DND-41 (cell line): ENCODE measurements at regions not wholly inside any gene's neighbourhood (a gene's known extent, or its start where the extent isn't known, plus 50 kb on each side); places are given as distances from the start of the nearest gene placed in this dataset.

Experiments
- ATAC-seq: fragments of 200-7000 bp; cut with Tn5 transposase; 3 replicates; pipeline ENCODE4 v1.9.1; 2021; ENCODE audit warnings: low read depth; ENCODE audit not compliant: insufficient read depth
- DNase-seq: peaks from one replicate; pipeline ENCODE4 v3.0.0-alpha.2; 2020
- H2AFZ ChIP-seq: 2 replicates; pipeline ENCODE4 v1.6.0; 2012; ENCODE audit warnings: low read depth, low read length
- H3K27ac ChIP-seq: 2 replicates; pipeline ENCODE4 v1.5.1; 2012; ENCODE audit warnings: low read length, inconsistent platforms
- H3K27me3 ChIP-seq: fragments of 200-600 bp; sonication (generic); 2 replicates; pipeline ENCODE4 v1.6.0; 2012; ENCODE audit warnings: low read length, mild to moderate bottlenecking, inconsistent platforms; ENCODE audit not compliant: insufficient read depth, poor library complexity
- H3K36me3 ChIP-seq: 2 replicates; pipeline ENCODE4 v1.5.1; 2012; ENCODE audit warnings: low read length, inconsistent platforms; ENCODE audit not compliant: insufficient read depth
- H3K4me1 ChIP-seq: 2 replicates; pipeline ENCODE4 v1.5.1; 2012; ENCODE audit warnings: mild to moderate bottlenecking, low read length; ENCODE audit not compliant: insufficient read depth
- H3K4me2 ChIP-seq: 2 replicates; pipeline ENCODE4 v1.6.0; 2012; ENCODE audit warnings: mild to moderate bottlenecking, moderate library complexity, low read length, inconsistent platforms; ENCODE audit not compliant: insufficient read depth
- H3K4me3 ChIP-seq, 2 experiments: fragments of 200-600 bp in 1 of 2; shearing (Covaris generic) in 1 of 2; 2 replicates each; pipeline ENCODE4 v1.5.1; 2012 to 2016; ENCODE audit warnings: inconsistent platforms in 2 of 2, low read length in 2 of 2, mild to moderate bottlenecking in 2 of 2, low read depth in 1 of 2, moderate library complexity in 1 of 2
- H3K79me2 ChIP-seq: 2 replicates; pipeline ENCODE4 v1.6.0; 2012; ENCODE audit warnings: low read length, inconsistent platforms; ENCODE audit not compliant: insufficient read depth
- H3K9ac ChIP-seq: 2 replicates; pipeline ENCODE4 v1.6.0; 2012; ENCODE audit warnings: low read depth, mild to moderate bottlenecking, inconsistent platforms, low read length, moderate library complexity
- H3K9me3 ChIP-seq: 2 replicates; pipeline ENCODE4 v1.5.1; 2012; ENCODE audit warnings: low read length, moderate library complexity, mild to moderate bottlenecking, inconsistent platforms; ENCODE audit not compliant: insufficient read depth, severe bottlenecking
- H4K20me1 ChIP-seq: 2 replicates; pipeline ENCODE4 v1.6.0; 2012; ENCODE audit warnings: low read length; ENCODE audit not compliant: insufficient read depth
- CTCF ChIP-seq: IDR thresholded peaks from 2 replicates; pipeline ENCODE4 v1.5.1; 2012; ENCODE audit warnings: borderline replicate concordance, low read length, moderate library complexity, mild to moderate bottlenecking; ENCODE audit not compliant: poor library complexity, severe bottlenecking; ENCODE audit errors: extremely low read depth
- EZH2 ChIP-seq: IDR thresholded peaks from 3 replicates; pipeline ENCODE4 v1.6.1; 2012; ENCODE audit warnings: borderline replicate concordance, low read depth, mild to moderate bottlenecking, moderate library complexity, low read length, inconsistent platforms; ENCODE audit not compliant: severe bottlenecking

GRCh38 chr6:137625100-137625661, 131.0 kb upstream of the OLIG3 start:
- Histone ChIP-seq H3K36me3 (no peaks in the 10 kb centered on the region), H3K27me3 (no peaks in the 10 kb centered on the region), H3K4me2 (no peak overlapping the region), H3K9ac (no peak overlapping the region), H3K4me1 (no peaks in the 10 kb centered on the region), H3K27ac (no peak overlapping the region), H4K20me1 (no peaks in the 10 kb centered on the region), H3K9me3 (no peaks in the 10 kb centered on the region), H3K4me3 (no peak overlapping the region), H2AFZ (no peak overlapping the region), H3K79me2 (no peaks in the 10 kb centered on the region)
- ATAC-seq (no peak), DNase-seq (no peak)
- TF ChIP-seq EZH2: no peak
- no peak for TF ChIP-seq CTCF

GRCh38 chr6:137625808-137626207, 131.6 kb upstream of the OLIG3 start:
- no peak overlapping the region for H3K9ac ChIP-seq

GRCh38 chr6:137630666-137631065, 136.5 kb upstream of the OLIG3 start:
- no peaks in the 10 kb centered on the region for H3K4me1 ChIP-seq
- H3K9ac ChIP-seq: no peak overlapping the region
- no peaks in the 10 kb centered on the region for H3K9me3 ChIP-seq
- no peaks in the 10 kb centered on the region for H3K36me3 ChIP-seq
- H3K27ac ChIP-seq: no peak overlapping the region; the same call in 1 of the 2 replicates
- no peaks in the 10 kb centered on the region for H3K27me3 ChIP-seq
- no peaks in the 10 kb centered on the region for H4K20me1 ChIP-seq
- DNase-seq (no peak), ATAC-seq (0 out of 3 replicates have a peak, but pooled peaks have one; percentile 17)
- H3K4me3 ChIP-seq: no peak overlapping the region
- no peak overlapping the region for H3K4me2 ChIP-seq
- no peak overlapping the region for H2AFZ ChIP-seq
- no peaks in the 10 kb centered on the region for H3K79me2 ChIP-seq
- TF ChIP-seq CTCF (no peak), EZH2 (no peak)

More at GRCh38 chr6:137625808-137626207, 131.6 kb upstream of the OLIG3 start:
- H2AFZ ChIP-seq: no peak overlapping the region; the same call in 1 of the 2 replicates
- no peaks in the 10 kb centered on the region for H3K79me2 ChIP-seq
- no peaks in the 10 kb centered on the region for H3K4me1 ChIP-seq
- DNase-seq (no peak), ATAC-seq (no peak)
- no peaks in the 10 kb centered on the region for H3K27me3 ChIP-seq
- TF ChIP-seq CTCF (peak; percentile 42), EZH2 (no peak)
- no peak overlapping the region for H3K4me3 ChIP-seq
- no peaks in the 10 kb centered on the region for H4K20me1 ChIP-seq
- H3K27ac ChIP-seq: no peak overlapping the region
- no peaks in the 10 kb centered on the region for H3K9me3 ChIP-seq
- no peaks in the 10 kb centered on the region for H3K36me3 ChIP-seq
- no peak overlapping the region for H3K4me2 ChIP-seq

GRCh38 chr6:137631323-137631722, 137.1 kb upstream of the OLIG3 start:
- no peaks in the 10 kb centered on the region for H3K27me3 ChIP-seq
- H3K9ac ChIP-seq: no peak overlapping the region
- peak; percentile 35; the same call in 1 of the 3 replicates for ATAC-seq

More at GRCh38 chr6:137631323-137631722, 137.1 kb upstream of the OLIG3 start:
- H4K20me1 ChIP-seq: no peaks in the 10 kb centered on the region
- H3K79me2 ChIP-seq: no peaks in the 10 kb centered on the region
- H3K36me3 ChIP-seq: no peaks in the 10 kb centered on the region
- no peaks in the 10 kb centered on the region for H3K9me3 ChIP-seq
- TF ChIP-seq CTCF: no peak
- no peak for TF ChIP-seq EZH2
- no peak for DNase-seq
- H3K4me1 ChIP-seq: peaks cover 4% of the 10 kb centered on the region
- no peak overlapping the region for H2AFZ ChIP-seq
- H3K4me2 ChIP-seq: no peak overlapping the region
- H3K27ac ChIP-seq: no peak overlapping the region
- no peak overlapping the region for H3K4me3 ChIP-seq
